ENCODE measurements at regions not wholly inside any gene's neighbourhood (a gene's known extent, or its start where the extent isn't known, plus 50 kb on each side); places are given as distances from the start of the nearest gene placed in this dataset.

- TF ChIP-seq YY1 (IDR thresholded peaks at IDR 0.05; ENCODE audit: low read depth, low read length): no peak
- TF ChIP-seq GABPA (IDR thresholded peaks at IDR 0.05; ENCODE audit: borderline replicate concordance, insufficient read depth, low read length): no peak
- TF ChIP-seq TCF12 (IDR thresholded peaks at IDR 0.05; ENCODE audit: low read depth, low read length): no peak
- TF ChIP-seq CTCF (IDR thresholded peaks at IDR 0.05; ENCODE audit: control extremely low read depth in 1 of 3, insufficient read depth in 1 of 3, low read depth in 1 of 3, low read length in 3 of 3): no peak
- no peak for TF ChIP-seq FOSL1 (IDR thresholded peaks at IDR 0.05; ENCODE audit: insufficient read depth, low read depth, low read length)
- TF ChIP-seq EZH2 (IDR thresholded peaks at IDR 0.05; ENCODE audit: low read depth, low read length, severe bottlenecking): no peak
- no peak for TF ChIP-seq CHD2 (IDR thresholded peaks at IDR 0.05; ENCODE audit: low read length)
- TF ChIP-seq MAX (IDR thresholded peaks at IDR 0.05): no peak
- no peak for TF ChIP-seq POLR2A (IDR thresholded peaks at IDR 0.05; ENCODE audit: control extremely low read depth in 1 of 2, low read depth in 2 of 2, low read length in 2 of 2)
- no peak for TF ChIP-seq POLR2AphosphoS5 (IDR thresholded peaks at IDR 0.05; ENCODE audit: low read depth, low read length)
- TF ChIP-seq RAD21 (IDR thresholded peaks at IDR 0.05 in 1 of 2, conservative IDR thresholded peaks at IDR 0.05 in 1 of 2; ENCODE audit: low read depth in 2 of 2, low read length in 2 of 2): no peak
- no peak for TF ChIP-seq SAP30 (IDR thresholded peaks at IDR 0.05; ENCODE audit: insufficient read depth, insufficient replicate concordance, low read length)
These were observed 162.0 kb upstream of the GULP1 start for GRCh38 chr2:188129677-188130076.

Data from H1 (cell line).